Mucosa of descending colon (tissue), 3 donors: ENCODE measurements at regions not wholly inside any gene's neighbourhood (a gene's known extent, or its start where the extent isn't known, plus 50 kb on each side); places are given as distances from the start of the nearest gene placed in this dataset.

ENCODE experiments used
- ATAC-seq: fragments of 200-7000 bp; cut with Tn5 transposase; one replicate; pipeline ENCODE4 v1.9.1; 2020; ENCODE audit warnings: mild to moderate bottlenecking, moderate library complexity
- DNase-seq, 3 donors: peaks; one replicate each; pipeline ENCODE4 v3.0.0-alpha.2; 2020
- H3K36me3 ChIP-seq: fragments of 200-600 bp; one replicate; pipeline ENCODE4 v1.8.0; 2021; ENCODE audit warnings: low read depth, mild to moderate bottlenecking
- H3K4me1 ChIP-seq: fragments of 200-600 bp; one replicate; pipeline ENCODE4 v1.8.0; 2021; ENCODE audit warnings: low read depth, mild to moderate bottlenecking
- H3K4me3 ChIP-seq: fragments of 200-600 bp; one replicate; pipeline ENCODE4 v1.8.0; 2021; ENCODE audit warnings: mild to moderate bottlenecking
- H3K9me3 ChIP-seq: fragments of 200-600 bp; one replicate; pipeline ENCODE4 v1.8.0; 2021; ENCODE audit warnings: mild to moderate bottlenecking
- CTCF ChIP-seq: fragments of 200-600 bp; IDR thresholded peaks from one replicate; pipeline ENCODE4 v1.8.0; 2022; ENCODE audit warnings: antibody characterized with exemption, mild to moderate bottlenecking
- intact Hi-C, 2 donors: fragments of 100-400 bp; cut with DNase I in 1 of 2; cut with micrococcal nuclease in 1 of 2; formaldehyde crosslinking; loops; one replicate each; pipeline versions ENCODE4 v1.11.0 to v1.11.1; 2022; cut with DNase I, micrococcal nuclease
- donor health status: DM: no; HTN: no; CAD: no; lungs with moderate emphysema.
- donor health status: DM: no; HTN: no; CAD: no.
- donor health status: DM: no; HTN: yes; CAD: no.

GRCh38 chrX:100479329-100479728, 69.3 kb upstream of the PCDH19 start:
- no peak for ATAC-seq
- H3K36me3 ChIP-seq: no peaks in the 10 kb centered on the region

GRCh38 chrX:100478714-100479306, 68.7 kb upstream of the PCDH19 start:
- intact Hi-C loops: no loop called here
- no peak for ATAC-seq
- TF ChIP-seq CTCF: no peak

More at GRCh38 chrX:100479329-100479728, 69.3 kb upstream of the PCDH19 start:
- no peak for DNase-seq
- TF ChIP-seq CTCF: no peak
- intact Hi-C loops: no loop called here
- no peak overlapping the region for H3K4me3 ChIP-seq
- no peaks in the 10 kb centered on the region for H3K9me3 ChIP-seq
- no peaks in the 10 kb centered on the region for H3K4me1 ChIP-seq

GRCh38 chrX:100477958-100478357, 67.9 kb upstream of the PCDH19 start:
- no peak for DNase-seq
- TF ChIP-seq CTCF: no peak
- no peak overlapping the region for H3K4me3 ChIP-seq
- H3K36me3 ChIP-seq: no peaks in the 10 kb centered on the region
- no peaks in the 10 kb centered on the region for H3K9me3 ChIP-seq
- intact Hi-C loops: no loop called here
- H3K4me1 ChIP-seq: no peaks in the 10 kb centered on the region
- no peak for ATAC-seq

More at GRCh38 chrX:100478714-100479306, 68.7 kb upstream of the PCDH19 start:
- no peak for DNase-seq
- no peaks in the 10 kb centered on the region for H3K4me1 ChIP-seq
- no peak overlapping the region for H3K4me3 ChIP-seq
- H3K36me3 ChIP-seq: no peaks in the 10 kb centered on the region
- H3K9me3 ChIP-seq: no peaks in the 10 kb centered on the region

- TF ChIP-seq CTCF: no peak
- Histone ChIP-seq H3K9me3 (no peaks in the 10 kb centered on the region), H3K36me3 (no peaks in the 10 kb centered on the region), H3K4me1 (no peaks in the 10 kb centered on the region), H3K4me3 (no peak overlapping the region)
- intact Hi-C loops: no loop called here
- ATAC-seq (no peak), DNase-seq (no peak)
Observed at GRCh38 chrX:100477467-100477866, 67.4 kb upstream of the PCDH19 start.
